Nephron (organoid): ENCODE measurements at regions not wholly inside any gene's neighbourhood (a gene's known extent, or its start where the extent isn't known, plus 50 kb on each side); places are given as distances from the start of the nearest gene placed in this dataset.

Experiments used
- H3K27ac Mint-ChIP-seq, 3 experiments: 2 replicates each; pipeline ENCODE4 v1.8.0; 2020; ENCODE audit warnings: mixed read lengths in 3 of 3, mild to moderate bottlenecking in 2 of 3, moderate library complexity in 1 of 3
- H3K27me3 Mint-ChIP-seq: 2 replicates; pipeline ENCODE4 v1.8.0; 2021; ENCODE audit warnings: low read depth, mild to moderate bottlenecking, moderate library complexity, mixed read lengths
- H3K36me3 Mint-ChIP-seq: 2 replicates; pipeline ENCODE4 v1.8.0; 2020; ENCODE audit warnings: low read depth, mixed read lengths
- H3K4me1 Mint-ChIP-seq: 2 replicates; pipeline ENCODE4 v1.8.0; 2020; ENCODE audit warnings: mixed read lengths
- H3K4me3 Mint-ChIP-seq, 3 experiments: 2 replicates each; pipeline ENCODE4 v1.8.0; 2020; ENCODE audit warnings: mild to moderate bottlenecking in 3 of 3, mixed read lengths in 3 of 3, moderate library complexity in 2 of 3
- H3K9me3 Mint-ChIP-seq: 2 replicates; pipeline ENCODE4 v1.8.0; 2020; ENCODE audit warnings: mixed read lengths
- CTCF ChIP-seq, 3 experiments: fragments of 200-600 bp; sonication (generic); IDR thresholded peaks; one replicate each; pipeline ENCODE4 v1.5.0; 2021; ENCODE audit warnings: antibody characterized with exemption in 3 of 3; ENCODE audit not compliant: unreplicated experiment in 3 of 3

GRCh38 chr12:70157099-70157498, 86.1 kb upstream of the CNOT2 start:
- H3K4me3 Mint-ChIP-seq = no peak overlapping the region
- peaks cover 24% of the 10 kb centered on the region for H3K36me3 Mint-ChIP-seq
- H3K27ac Mint-ChIP-seq = no peak overlapping the region

GRCh38 chr12:70165450-70165849, 77.8 kb upstream of the CNOT2 start:
- Mint-ChIP-seq H3K4me3 (no peak overlapping the region), H3K27me3 (no peaks in the 10 kb centered on the region), H3K9me3 (peaks cover 17% of the 10 kb centered on the region), H3K36me3 (peaks cover 4% of the 10 kb centered on the region), H3K4me1 (no peaks in the 10 kb centered on the region), H3K27ac (no peak overlapping the region)
- no peak for TF ChIP-seq CTCF (IDR thresholded peaks at IDR 0.05; ENCODE audit: unreplicated experiment in 3 of 3)

More at GRCh38 chr12:70157099-70157498, 86.1 kb upstream of the CNOT2 start:
- no peaks in the 10 kb centered on the region for H3K27me3 Mint-ChIP-seq
- TF ChIP-seq CTCF (IDR thresholded peaks at IDR 0.05; ENCODE audit: unreplicated experiment in 3 of 3) = no peak
- no peaks in the 10 kb centered on the region for H3K4me1 Mint-ChIP-seq
- H3K9me3 Mint-ChIP-seq = peaks cover 73% of the 10 kb centered on the region

- Mint-ChIP-seq H3K4me1 (no peaks in the 10 kb centered on the region), H3K27ac (no peak overlapping the region), H3K36me3 (no peaks in the 10 kb centered on the region), H3K4me3 (no peak overlapping the region), H3K9me3 (peaks cover 7% of the 10 kb centered on the region), H3K27me3 (no peaks in the 10 kb centered on the region)
- TF ChIP-seq CTCF (IDR thresholded peaks at IDR 0.05; ENCODE audit: unreplicated experiment in 3 of 3) = no peak
Observed at GRCh38 chr12:70176290-70176689, 66.9 kb upstream of the CNOT2 start.

GRCh38 chr12:70177631-70178030, 65.6 kb upstream of the CNOT2 start:
- H3K4me3 Mint-ChIP-seq = no peak overlapping the region
- no peaks in the 10 kb centered on the region for H3K36me3 Mint-ChIP-seq
- no peaks in the 10 kb centered on the region for H3K27me3 Mint-ChIP-seq
- no peaks in the 10 kb centered on the region for H3K4me1 Mint-ChIP-seq
- no peak overlapping the region for H3K27ac Mint-ChIP-seq
- no peak for TF ChIP-seq CTCF (IDR thresholded peaks at IDR 0.05; ENCODE audit: unreplicated experiment in 3 of 3)
- peaks cover 7% of the 10 kb centered on the region for H3K9me3 Mint-ChIP-seq

- H3K27me3 Mint-ChIP-seq = no peaks in the 10 kb centered on the region
- H3K36me3 Mint-ChIP-seq = no peaks in the 10 kb centered on the region
Observed at GRCh38 chr12:70178038-70178437, 65.2 kb upstream of the CNOT2 start.

More at GRCh38 chr12:70178038-70178437, 65.2 kb upstream of the CNOT2 start:
- Mint-ChIP-seq H3K4me3 (no peak overlapping the region), H3K9me3 (peaks cover 9% of the 10 kb centered on the region), H3K4me1 (no peaks in the 10 kb centered on the region), H3K27ac (no peak overlapping the region)
- TF ChIP-seq CTCF (IDR thresholded peaks at IDR 0.05; ENCODE audit: unreplicated experiment in 3 of 3) = no peak
